ENCODE measurements at regions not wholly inside any gene's neighbourhood (a gene's known extent, or its start where the extent isn't known, plus 50 kb on each side); places are given as distances from the start of the nearest gene placed in this dataset.

DNA sequence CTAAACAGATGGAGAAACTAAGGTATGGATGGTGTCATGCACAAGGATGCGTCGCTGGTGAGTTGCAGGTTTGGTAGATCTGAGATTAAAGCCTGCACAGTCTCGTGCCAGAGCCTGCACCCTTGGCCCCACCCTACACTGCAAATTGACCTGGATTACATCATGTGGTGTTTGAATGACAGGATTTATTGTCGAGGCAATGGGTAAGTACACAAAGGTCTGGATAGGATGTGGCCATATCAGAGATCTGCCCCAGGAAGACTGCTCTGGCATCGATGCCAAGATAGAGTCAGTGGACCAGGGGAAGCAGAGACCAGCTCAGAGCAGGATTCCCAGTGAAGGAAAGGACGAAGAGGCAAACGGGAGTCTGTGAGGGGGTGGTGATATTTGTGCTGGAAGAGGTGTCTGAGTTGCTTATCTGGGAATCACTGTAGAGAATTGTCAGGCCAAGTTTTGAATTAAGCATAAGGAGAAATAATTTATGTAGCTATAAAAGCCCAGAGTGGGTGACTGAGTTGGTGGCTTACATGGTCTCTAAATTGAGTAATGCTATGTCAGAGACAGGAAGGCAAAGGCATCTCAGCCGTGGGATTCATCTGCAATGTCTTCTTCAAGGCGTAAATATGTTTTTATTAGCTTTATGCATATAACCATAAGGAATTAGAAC lies 499.6 kb upstream of the B3GAT1 start:
- TF ChIP-seq, protein P1, sequence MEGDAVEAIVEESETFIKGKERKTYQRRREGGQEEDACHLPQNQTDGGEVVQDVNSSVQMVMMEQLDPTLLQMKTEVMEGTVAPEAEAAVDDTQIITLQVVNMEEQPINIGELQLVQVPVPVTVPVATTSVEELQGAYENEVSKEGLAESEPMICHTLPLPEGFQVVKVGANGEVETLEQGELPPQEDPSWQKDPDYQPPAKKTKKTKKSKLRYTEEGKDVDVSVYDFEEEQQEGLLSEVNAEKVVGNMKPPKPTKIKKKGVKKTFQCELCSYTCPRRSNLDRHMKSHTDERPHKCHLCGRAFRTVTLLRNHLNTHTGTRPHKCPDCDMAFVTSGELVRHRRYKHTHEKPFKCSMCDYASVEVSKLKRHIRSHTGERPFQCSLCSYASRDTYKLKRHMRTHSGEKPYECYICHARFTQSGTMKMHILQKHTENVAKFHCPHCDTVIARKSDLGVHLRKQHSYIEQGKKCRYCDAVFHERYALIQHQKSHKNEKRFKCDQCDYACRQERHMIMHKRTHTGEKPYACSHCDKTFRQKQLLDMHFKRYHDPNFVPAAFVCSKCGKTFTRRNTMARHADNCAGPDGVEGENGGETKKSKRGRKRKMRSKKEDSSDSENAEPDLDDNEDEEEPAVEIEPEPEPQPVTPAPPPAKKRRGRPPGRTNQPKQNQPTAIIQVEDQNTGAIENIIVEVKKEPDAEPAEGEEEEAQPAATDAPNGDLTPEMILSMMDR (IDR thresholded peaks at IDR 0.05; ENCODE audit: control extremely low read depth, extremely low read depth, low read depth, missing control alignments): no peak
- no peak for DNase-seq (ENCODE audit: extremely low spot score)
- ChIA-PET POLR2A (no interaction called here), CTCF (no interaction called here)

DNA sequence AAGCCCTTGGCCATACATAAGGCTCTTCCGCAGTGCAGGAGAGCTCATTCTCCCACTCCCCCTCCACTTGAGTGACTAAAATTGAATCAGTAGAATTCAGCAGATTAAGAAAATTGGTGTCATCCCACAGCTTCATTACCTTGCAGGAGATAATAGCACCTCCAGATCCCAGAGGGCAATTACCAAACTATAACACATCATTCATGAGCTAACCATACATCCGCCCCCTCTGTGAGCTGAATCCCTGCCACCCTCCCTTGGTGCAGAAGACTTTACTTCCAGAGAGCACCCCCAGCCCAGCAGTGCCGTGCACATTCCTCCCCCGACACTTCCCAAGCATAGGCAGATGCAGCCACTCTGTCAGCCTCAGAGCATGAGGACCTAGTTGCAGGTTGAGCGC lies 496.5 kb upstream of the B3GAT1 start:
- ChIA-PET POLR2A (no interaction called here), CTCF (no interaction called here)
- TF ChIP-seq, protein P1 (IDR thresholded peaks at IDR 0.05; ENCODE audit: control extremely low read depth, extremely low read depth, low read depth, missing control alignments): no peak
- no peak for DNase-seq (ENCODE audit: extremely low spot score)

DNA sequence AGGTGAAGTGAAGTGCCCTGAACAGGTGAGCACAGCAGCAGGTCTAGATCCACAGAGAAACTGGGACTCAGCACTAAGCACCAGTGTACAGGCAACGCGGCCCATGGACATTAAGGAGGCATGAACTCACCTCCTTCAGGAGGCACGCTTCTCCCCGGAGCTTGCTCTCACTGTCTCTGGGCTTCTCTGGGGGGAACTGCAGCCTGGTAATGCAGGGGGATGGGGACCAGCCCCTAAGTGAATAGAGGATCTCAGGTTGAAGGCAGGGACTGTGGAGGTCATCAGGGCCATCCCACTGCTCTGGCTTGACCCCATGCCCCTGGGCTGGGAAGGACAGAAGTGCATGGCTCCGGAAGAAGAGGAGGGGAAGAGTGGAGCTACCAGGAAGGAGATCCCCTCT lies 495.6 kb upstream of the B3GAT1 start:
- ChIA-PET POLR2A (no interaction called here), CTCF (no interaction called here)
- no peak for DNase-seq (ENCODE audit: extremely low spot score)
- TF ChIP-seq, protein P1 (IDR thresholded peaks at IDR 0.05; ENCODE audit: control extremely low read depth, extremely low read depth, low read depth, missing control alignments): no peak

DNA sequence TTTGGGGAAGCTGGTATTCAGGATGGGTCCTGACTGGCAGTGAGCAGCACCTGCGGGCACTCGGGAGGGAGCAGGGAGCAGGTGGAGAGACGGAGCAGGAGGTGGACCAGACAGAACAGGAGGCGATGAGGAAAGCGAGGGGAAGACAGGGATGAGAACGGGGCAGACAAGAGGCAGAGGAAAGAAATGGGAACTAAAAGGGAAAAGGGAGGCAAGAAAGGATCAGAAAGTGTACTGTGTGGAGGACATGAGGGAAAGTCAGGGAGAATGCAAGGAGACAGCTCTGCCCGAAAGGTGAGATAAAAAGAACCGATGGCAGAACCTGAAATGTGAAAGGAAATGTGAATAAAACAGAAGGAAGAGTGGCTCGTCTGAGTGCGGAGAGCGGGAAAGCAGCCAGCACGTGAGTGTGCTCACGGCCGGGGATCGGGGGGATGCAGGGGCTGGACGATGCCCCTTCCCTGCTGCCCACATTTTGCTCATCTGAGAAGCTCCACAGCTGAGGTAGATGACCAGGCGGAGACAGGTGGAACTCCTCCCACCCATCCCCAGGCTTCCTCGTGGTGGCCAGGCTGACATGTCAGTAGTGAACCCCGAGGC lies 494.4 kb upstream of the B3GAT1 start:
- no peak for DNase-seq (ENCODE audit: extremely low spot score)
- CTCF ChIA-PET: interaction anchor here (1.6 kb wide), 1 partner anchor 9 kb away, joined by 3 read pairs; no protein-coding TSS in a partner anchor

DNA sequence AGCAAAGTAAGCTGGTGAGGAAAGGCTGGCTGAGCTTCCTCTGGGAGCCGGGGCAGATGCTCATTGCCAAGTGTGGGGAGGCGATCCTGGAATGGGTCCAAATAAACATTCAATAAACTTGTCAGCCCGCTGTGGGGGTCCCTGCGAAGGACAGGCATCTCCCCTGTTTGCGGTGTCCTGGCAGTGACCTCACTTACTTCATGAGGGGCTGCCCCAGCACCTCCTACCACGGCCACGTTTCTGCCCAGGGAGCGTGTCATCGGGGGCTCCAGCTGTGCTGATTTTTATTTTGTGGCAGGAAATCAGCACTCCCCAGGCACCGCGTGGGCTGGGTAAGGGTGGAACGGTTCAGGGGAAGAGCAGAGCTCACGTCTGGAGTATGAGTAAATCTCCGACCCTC lies 493.9 kb upstream of the B3GAT1 start:
- POLR2A ChIA-PET: no interaction called here

More for the DNA sequence above, 494.4 kb upstream of the B3GAT1 start:
- POLR2A ChIA-PET: no interaction called here
- TF ChIP-seq, protein P1 (IDR thresholded peaks at IDR 0.05; ENCODE audit: control extremely low read depth, extremely low read depth, low read depth, missing control alignments): no peak

DNA sequence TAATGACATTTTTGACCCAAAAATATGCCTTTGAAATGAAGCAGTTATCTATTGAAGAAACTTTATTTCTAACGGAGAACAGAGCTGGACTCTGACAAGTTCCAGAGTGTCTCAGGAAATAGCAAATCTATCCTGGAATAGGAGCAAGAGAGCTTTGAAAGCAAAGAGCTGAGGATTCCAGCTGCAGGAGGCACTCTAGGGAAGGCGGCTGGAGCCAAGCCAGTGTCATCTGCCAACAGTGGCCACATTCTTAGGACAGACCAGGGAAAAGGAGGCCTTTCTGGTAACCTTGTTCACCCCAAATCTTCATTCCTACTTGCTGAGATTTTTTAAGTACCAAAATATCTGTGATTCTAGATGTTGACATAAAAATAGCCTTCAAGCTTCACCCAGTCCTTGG lies 493.5 kb upstream of the B3GAT1 start:
- CTCF ChIA-PET: interaction anchor here (1.6 kb wide), 1 partner anchor 9 kb away, joined by 3 read pairs; no protein-coding TSS in a partner anchor
- TF ChIP-seq, protein P1 (IDR thresholded peaks at IDR 0.05; ENCODE audit: control extremely low read depth, extremely low read depth, low read depth, missing control alignments): no peak
- POLR2A ChIA-PET: no interaction called here
- DNase-seq (ENCODE audit: extremely low spot score): no peak

More for the DNA sequence above, 493.9 kb upstream of the B3GAT1 start:
- no peak for DNase-seq (ENCODE audit: extremely low spot score)
- TF ChIP-seq, protein P1 (IDR thresholded peaks at IDR 0.05; ENCODE audit: control extremely low read depth, extremely low read depth, low read depth, missing control alignments): no peak
- CTCF ChIA-PET: interaction anchor here (1.6 kb wide), 1 partner anchor 9 kb away, joined by 3 read pairs; no protein-coding TSS in a partner anchor

Measured in GM10248 (cell line).